UCSD-AML1 (cell line): ENCODE measurements at regions not wholly inside any gene's neighbourhood (a gene's known extent, or its start where the extent isn't known, plus 50 kb on each side); places are given as distances from the start of the nearest gene placed in this dataset.

Experiments used
- DNase-seq: peaks from one replicate; lab custom pipeline; 2025; ENCODE audit not compliant: unreplicated experiment; lab: John Stamatoyannopoulos, UW

DNA sequence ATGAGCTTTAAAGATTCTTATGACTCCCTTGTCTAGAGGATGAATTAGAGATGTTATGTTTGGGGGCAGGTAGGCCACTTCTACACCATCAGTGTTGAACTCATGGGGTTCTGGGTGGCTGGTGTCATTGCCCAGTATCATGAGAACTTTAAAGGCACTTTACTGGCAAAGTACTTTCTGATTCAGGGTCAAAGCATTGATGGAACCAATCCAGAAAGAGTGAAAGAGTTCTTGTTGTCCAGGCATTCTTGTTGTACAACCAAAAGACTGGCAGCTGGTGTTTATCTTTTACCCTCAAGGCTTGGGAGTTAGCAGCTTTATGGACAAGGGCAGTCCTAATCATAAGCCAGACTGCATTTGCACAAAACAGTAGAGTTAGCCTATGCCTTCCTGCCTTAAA lies 673.0 kb downstream of the USP25 start:
- DNase-seq, result no peak

DNA sequence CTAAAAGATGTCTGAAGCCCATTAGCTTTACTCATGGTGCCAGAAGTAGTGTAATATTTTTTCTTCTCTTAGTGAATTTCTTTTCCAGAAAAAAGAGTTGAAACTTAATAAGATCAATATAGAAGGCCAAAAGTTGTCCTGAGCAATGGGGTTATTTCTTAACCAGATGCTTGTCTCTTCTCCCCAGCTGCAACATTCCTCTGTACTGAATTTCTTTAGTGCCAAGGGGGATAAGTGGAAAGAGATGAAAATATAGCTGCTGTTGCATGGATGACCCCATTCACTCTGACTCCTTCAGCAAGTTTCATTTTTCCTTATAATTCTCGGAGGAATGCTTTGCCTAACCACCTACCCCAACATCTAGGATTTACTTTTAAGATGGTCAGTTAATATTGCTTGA lies 675.0 kb downstream of the USP25 start:
- no peak for DNase-seq

DNA sequence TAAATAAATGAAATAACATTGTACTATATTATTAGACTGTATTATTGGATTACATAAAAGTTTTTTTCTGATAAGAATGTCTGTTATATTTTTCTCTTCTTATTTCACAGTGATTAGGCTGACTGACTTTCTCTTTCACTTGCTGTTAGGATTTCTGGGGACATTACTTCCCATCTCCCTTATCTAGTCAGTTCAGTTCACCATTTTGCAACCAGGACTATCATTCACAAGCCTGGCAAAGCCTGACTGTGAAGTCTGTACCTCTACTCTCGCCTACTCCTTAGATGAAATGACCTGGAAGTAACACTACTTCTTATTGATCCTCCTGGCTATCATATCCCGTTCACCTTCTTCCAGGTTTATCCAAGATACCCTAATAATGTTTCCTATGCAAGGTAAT lies 676.6 kb downstream of the USP25 start:
- no peak for DNase-seq

DNA sequence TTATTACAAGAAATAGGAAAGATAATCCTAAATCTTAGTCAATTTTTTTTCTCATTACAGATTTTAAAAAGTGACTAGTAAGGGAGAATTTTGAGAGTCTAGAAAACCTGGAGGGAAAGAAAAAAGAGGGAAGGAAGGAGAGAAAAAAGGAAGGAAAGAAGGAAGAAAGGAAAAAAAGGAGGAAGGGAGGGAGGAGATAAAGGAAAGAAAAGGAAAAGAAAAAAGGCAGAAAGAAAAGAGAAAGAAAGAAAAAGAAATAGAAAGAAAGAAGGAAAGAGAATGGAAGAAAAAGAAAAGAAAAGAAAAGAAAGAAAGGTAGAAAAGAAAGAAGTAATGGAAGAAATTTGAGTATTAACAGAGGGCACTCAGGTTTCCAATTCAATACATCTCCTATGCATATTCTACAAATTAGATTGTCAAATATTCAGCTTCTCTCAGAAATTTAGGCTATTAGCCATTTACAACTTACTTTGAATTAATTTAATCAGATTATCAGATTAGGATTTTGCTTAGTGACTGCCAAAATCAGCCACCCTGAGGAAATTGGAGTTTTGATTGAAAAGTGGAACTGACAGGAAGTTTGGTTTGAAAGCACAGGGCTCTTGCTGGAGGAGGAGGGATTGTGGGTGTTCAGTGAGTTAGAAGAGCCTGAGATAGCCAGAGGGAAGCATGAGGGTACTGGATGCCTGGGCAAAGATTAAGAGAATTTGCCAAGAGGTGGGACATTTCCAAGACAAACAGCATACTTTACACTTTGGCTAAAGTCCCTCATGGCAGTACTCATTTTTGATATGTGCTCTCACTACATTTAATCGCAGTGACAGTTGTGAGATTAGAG lies 677.8 kb downstream of the USP25 start:
- DNase-seq, result no peak

DNA sequence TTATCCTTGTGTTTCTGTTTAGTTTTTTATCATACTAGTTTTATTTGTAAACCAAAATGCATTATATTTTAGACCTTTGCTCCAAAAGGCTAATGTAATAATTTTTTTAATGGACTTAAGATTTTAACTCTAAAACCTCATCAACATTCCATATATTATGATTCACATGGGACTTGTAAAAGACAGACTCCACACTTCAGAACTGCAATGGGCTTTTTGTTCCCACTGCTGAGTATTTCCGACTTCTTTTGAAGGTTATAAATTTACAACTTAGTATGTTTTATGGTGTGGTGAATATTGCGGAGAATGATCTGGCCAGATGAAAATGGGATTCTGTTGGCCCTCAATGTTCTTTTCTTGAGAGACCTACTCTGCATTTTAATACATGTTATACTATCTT lies 678.5 kb downstream of the USP25 start:
- no peak for DNase-seq

DNA sequence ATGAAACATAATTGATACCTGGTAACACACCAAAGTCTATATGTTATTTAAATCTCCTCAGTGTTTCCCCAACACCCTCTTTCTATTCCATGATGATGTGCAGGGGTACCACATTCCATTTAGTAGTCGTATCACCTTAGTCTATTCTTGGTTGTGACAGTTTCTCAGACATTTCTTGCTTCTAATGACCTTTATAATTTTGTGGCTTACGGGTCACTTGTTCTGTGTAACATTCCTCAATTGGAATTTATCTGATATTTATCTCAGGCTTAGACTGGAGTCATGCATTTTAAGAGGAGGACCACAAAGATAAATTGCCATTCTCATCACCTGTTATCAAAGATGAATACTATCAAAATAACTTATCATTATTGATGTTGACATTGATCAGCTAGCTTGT lies 679.6 kb downstream of the USP25 start:
- DNase-seq, result no peak

DNA sequence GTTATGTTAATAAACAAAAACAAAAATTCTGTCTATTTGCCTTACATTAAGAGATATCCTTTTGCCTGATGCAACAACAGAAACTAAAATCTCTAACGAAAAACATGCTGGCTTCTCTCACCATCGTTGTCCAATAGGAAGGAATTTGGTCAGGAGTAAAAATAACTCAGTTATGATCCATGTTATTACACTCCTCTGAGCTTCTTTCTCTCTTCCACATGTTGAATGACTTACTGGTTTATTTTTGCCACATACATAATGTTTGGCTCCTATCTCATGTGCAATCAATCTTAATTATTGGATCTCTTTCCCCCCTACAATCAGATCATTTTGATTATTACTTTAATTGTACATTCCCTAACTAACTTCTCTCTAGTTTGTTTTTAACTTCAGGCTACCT lies 688.4 kb downstream of the USP25 start:
- DNase-seq, result no peak

DNA sequence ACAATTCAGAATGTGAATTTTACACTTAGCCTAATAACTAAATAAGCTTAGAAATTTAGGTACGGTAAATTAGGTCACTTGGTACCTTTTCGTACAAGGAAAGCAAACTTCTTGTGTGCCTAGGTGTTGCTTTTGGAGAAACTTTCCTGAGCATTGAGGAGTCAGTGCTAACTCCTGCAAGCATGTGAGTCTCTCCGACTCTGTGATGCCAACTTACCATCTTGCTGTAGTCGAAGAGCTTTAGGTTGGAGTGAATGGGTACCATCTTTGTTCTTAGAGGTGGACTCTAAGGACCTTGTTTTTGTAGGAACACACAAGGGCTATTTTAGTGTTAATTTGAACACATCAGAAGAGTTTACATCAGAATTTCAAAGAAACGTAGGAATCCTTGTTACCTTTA lies 688.9 kb downstream of the USP25 start:
- no peak for DNase-seq

DNA sequence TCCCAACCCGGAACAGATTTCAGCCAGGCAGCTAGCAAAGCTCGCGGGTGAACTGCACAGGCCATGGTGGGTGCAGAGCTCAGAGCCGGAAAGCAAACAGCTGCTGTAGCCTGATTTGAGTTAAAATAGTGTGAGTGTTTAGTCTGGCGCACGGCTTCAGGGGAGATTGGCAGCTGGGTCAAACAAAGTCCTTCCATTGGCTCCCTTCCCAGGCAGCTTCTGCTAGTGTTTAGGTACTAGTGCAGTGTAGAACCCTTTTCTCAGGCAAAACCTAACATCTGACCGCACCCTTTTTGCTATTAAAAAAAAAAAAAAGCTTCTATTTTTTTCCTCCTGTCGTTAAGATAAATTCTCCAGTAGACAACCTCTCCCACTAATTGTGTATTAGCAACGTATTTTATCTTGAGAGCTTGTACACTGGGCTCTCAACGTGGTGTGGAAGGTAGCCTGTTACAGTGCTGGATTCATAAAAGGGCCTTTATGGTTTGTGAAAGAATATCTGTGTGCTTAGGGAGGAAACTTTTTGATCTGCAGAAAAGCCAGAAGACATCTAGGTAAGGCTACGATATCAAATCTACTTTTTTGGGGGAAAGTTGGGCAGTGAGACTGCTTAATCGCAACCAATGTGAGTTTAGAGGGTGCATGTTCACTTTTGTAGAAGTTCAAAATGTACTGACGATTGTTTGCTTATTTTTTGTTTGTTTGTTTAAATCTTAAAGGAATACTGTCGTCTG lies 689.6 kb downstream of the USP25 start:
- no peak for DNase-seq

DNA sequence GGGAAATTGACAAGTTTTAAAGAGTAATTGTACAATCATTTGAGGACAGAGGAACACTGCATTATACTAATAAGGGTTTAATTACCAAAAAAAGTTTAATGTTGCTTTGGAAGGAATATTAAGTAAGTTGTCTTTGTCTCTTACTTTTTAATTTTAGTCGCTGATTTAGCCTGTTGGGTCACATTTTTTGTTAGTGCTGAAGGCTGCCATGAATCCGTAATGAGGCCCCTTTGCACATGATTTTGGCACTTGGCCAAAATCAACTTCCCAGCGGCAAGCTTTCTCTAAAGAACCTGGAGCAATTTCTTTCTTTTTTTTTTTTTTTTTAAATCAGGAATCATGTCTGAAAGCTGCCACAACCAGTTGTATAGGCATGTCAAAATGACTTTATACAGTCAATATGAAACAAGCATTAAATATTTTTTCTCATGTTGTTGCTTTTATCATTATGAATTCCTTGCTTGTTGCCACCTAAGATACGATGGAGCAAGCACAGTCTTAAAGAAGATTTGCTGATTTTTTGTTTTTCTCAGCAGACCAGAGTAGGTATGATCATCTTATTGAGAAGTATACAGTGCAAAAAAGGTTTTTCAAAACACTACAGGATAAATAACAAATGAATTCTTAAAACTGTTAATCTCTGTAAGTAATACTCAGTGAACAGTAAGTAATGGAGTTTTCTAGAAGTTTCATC lies 690.4 kb downstream of the USP25 start:
- DNase-seq, result no peak

DNA sequence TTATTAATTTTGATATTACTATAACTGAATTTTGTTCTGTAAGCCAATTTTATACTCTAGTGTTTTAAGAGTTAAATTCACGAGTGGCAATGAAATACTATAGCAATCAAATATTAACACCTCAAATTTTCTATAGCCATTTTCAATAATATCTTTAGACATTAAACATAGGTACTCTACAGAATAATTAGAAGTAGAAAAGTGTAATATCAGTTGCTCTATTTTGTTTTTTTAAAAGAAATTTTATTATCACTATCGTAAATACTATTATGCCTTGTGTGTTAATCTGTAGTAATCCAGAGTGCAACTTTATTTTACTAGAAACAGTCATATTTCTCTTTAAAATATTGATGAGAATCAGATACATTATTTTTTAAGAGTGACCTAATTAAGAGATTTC lies 691.2 kb downstream of the USP25 start:
- DNase-seq, result no peak

DNA sequence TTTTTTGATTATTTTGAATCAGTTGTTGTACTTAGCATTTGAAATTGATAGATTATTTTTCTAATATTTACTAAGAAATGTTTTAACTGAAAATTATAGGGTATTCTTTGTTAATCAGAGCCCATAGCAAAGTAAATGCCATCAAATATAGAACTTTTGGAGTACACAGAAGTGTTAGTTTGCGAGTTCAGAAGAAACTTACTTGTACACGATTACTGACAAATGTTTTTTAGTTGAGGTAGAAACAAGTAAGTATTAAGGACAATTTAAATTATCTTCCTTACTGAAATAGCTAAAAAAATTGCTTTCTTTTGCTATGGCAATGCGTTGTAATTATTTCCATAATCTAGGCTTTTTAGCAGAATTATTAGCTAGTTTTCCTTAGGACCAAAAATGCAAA lies 692.2 kb downstream of the USP25 start:
- DNase-seq, result no peak

DNA sequence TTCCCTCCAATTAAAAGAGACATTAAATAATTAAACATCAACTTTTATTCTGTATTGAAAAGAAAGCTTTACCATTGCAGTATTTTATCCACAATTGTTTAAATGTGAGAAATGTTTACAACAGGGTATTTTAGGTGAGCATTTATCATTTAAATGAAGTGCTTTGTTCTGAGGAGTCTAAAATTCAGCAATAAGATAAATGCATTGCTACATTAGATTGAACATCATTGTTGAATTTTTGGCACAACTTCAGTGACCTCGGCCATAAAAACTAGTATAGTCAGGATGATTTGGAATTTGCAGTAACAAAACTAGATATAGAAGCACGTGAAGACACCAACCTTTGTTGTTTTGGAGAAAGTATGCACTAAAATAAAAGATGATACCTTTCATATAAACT lies 692.9 kb downstream of the USP25 start:
- DNase-seq, result no peak

DNA sequence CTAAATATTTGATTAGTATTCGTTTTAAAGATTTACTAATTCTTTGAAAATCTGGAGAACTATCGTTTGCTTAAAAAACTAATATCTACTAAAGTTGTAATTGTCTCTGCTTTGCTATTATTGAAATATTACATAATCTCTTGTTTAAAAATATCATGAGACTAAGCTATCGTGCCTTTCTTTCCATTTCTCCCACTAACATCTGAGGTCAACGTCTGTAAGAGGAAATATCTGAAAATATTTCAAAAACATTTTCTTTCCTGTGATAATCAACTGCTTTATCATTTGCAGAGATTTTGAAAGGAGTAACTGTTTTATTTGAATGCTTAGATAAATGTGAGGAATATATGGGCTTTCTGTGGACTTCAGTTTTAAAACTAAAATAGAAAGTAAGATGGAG lies 694.1 kb downstream of the USP25 start:
- DNase-seq, result no peak

DNA sequence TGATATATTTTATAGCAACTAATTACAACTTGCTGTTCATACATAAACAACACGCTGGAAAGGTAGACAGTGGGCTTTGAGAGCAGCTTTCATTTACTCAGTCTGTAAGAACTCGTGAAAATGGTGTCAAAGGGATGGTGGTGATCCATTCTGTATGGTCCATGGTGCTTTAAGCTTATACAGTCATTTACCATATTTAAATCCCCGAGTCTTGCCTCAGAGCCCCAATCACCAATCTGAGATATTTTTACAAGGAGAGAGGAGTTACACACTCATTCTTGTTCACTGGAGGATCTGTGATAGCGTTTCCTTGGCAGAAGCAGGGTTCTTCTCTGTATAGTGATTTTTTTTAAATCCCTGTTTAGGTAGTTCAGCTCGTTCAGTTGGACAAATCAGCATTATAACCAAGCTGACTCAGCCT lies 694.6 kb downstream of the USP25 start:
- DNase-seq, result no peak

DNA sequence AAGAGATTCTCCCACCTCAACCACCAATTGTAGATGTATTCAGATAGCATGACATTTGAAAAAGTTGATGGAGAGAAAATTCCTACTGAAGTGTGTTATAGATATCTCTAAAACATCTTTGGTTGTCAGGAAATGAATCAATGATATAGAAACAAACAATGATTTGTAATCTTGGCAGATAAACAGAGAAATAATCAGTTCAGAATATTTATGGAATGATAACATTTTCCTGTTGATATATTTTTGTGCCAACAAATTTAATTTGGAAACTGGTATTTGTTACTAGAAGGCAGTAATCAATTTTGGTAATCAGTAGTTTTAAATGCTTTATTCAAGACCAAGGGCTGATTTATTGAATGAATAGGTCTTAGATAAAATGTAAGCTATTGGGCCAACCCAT lies 695.6 kb downstream of the USP25 start:
- no peak for DNase-seq

DNA sequence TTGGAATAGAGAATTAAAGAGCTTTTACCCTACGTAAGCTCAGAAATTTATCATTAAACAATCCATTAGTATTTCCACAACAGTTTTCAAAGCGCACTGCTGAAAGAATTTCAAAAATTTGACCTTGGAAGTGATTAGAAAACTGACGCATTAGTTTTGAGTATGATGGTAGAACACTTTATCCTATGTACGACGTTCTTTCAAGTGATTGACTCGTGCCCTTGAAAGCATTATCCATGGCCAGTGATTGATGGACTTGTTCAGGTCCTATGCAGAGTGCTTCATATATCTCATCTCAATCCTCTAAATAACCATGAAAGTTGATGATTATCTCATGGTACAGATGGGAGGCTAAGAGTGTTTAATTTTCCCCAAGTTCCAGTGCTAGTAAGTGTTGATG lies 697.2 kb downstream of the USP25 start:
- DNase-seq, result no peak

DNA sequence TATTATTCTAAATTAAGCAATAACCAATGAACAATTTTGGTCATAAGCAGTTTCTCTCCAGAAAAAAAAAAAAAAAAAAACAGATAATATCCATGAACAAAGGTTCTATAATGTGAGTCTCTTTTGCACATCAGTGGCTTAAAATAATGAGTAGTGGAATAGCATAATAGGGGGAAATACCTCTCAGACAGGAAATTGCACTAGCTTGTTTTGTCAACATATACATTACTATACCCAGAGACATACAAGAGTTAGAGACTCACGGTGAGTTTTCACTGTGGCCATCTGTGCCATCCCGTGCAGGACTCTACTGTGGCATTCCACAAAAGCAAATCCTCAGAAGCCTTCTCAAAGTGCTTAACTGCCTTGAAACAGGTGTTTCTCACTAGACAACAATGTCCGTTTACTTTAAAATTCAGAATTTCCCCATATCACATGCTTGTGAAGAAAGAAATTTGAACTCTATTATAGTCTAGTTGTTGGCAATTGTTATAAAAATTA lies 697.9 kb downstream of the USP25 start:
- no peak for DNase-seq

DNA sequence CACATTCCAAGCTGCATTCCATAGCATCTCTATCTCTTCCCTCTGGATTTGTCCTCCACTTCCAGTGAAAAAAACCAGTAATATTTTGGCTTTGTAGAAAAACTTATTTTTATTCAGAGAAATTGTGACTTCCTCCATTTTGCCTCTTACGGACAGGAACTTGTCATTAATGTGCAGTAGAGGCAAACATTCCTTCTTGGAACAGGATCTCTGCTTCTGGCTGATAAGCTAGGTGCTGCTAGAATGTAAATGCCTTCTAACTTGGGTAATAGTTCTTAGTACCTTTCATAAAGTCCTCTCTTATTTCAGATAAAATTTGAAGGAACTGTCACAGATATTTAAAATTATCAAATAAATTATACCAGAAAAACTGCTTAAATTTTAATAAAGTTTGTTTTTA lies 707.8 kb downstream of the USP25 start:
- no peak for DNase-seq

DNA sequence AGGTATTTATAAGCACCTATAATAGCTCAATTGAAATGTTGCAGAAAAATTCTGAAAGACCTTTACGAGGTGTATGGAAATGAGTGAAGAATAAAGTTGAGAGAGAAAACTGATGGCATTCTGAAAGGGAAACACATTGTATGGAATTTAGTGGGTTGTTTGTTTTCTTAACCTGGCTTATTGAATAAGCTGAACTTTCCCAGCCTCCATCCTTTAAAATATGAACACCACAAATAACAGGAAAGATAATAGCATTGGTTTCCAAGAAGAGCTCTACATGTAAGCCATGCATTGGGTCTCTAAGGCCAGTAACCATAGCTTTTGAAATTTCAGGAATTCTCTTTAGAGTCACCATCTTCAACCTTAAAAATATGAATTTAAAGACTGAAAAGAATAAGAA lies 709.0 kb downstream of the USP25 start:
- DNase-seq, result no peak

DNA sequence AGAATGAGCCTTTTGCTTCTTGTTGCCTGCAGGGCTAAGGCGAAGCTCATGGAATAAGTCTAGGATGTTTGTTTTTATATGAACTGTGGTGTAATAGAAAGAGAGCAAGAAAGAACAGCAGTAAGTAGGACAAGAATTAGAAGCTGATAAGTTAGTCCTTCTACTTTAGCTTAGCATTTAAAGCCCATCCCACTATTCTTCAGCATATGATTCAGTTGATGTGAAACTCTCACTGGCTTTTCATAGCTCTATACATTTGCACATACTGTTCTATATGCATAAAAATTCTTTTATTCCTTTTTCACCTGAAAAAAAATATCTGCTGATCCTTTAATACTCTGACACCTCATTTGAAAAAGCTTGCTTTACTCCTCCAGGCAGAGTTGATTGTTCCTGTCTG lies 712.0 kb downstream of the USP25 start:
- no peak for DNase-seq

DNA sequence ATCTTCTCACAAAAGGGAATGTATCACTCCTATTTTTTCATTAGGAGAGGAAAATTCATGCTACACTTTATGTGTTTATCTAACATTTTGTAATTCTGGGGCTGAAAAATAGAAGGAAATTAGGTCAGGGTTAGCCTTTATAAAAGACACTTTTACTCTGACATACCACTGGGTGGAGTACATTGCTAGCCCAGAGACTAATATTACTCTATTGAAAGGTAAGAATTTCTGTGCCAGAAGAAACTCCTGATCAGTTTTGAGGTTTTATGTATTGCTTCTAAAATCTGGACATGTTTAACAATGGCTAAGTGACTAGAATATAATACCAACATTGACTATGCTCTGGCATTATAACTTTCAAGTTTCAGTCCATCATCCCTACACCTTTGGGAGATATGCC lies 724.6 kb downstream of the USP25 start:
- no peak for DNase-seq
